ENCODE measurements at regions not wholly inside any gene's neighbourhood (a gene's known extent, or its start where the extent isn't known, plus 50 kb on each side); places are given as distances from the start of the nearest gene placed in this dataset.

DNA sequence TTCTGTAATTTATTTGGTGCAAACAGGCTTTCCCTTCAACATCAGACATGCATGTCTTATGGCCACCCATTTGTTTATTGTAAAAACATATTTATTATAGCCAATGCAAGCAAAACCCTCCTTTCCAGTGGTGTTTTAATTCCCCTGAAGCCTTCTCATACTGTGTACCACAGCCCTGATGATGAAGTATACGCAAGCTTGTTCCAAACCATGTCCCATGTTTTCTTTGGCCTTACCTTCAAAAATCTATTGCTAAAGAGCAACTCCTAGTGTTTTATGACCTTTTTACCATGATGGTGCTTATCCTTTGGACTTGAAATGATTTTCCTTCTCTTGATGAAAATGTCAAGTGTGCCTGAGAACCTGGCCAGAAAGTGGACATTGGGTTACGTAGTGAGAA, 85.9 kb upstream of the CCDC91 start:
- TF ChIP-seq SMC3 (IDR thresholded peaks at IDR 0.05), result no peak
- no peak for TF ChIP-seq RAD21 (conservative IDR thresholded peaks at IDR 0.05 in 1 of 2, IDR thresholded peaks at IDR 0.05 in 1 of 2)
- no peak for TF ChIP-seq POLR2AphosphoS2 (conservative IDR thresholded peaks at IDR 0.05; ENCODE audit: low read length)
- no peak for TF ChIP-seq BHLHE40 (IDR thresholded peaks at IDR 0.05; ENCODE audit: low read depth, low read length)
- TF ChIP-seq CBX8 (IDR thresholded peaks at IDR 0.05), result no peak
- TF ChIP-seq, protein P1, sequence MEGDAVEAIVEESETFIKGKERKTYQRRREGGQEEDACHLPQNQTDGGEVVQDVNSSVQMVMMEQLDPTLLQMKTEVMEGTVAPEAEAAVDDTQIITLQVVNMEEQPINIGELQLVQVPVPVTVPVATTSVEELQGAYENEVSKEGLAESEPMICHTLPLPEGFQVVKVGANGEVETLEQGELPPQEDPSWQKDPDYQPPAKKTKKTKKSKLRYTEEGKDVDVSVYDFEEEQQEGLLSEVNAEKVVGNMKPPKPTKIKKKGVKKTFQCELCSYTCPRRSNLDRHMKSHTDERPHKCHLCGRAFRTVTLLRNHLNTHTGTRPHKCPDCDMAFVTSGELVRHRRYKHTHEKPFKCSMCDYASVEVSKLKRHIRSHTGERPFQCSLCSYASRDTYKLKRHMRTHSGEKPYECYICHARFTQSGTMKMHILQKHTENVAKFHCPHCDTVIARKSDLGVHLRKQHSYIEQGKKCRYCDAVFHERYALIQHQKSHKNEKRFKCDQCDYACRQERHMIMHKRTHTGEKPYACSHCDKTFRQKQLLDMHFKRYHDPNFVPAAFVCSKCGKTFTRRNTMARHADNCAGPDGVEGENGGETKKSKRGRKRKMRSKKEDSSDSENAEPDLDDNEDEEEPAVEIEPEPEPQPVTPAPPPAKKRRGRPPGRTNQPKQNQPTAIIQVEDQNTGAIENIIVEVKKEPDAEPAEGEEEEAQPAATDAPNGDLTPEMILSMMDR (IDR thresholded peaks at IDR 0.05), result no peak
- no peak for TF ChIP-seq JUN (IDR thresholded peaks at IDR 0.05)
- no peak for TF ChIP-seq NR3C1 (IDR thresholded peaks at IDR 0.05)
- TF ChIP-seq MAFK (IDR thresholded peaks at IDR 0.05; ENCODE audit: partially characterized antibody), result no peak
